GM12892 (cell line): ENCODE measurements at regions not wholly inside any gene's neighbourhood (a gene's known extent, or its start where the extent isn't known, plus 50 kb on each side); places are given as distances from the start of the nearest gene placed in this dataset.

Source experiments
- POLR2A ChIP-seq: IDR thresholded peaks from 2 replicates; pipeline ENCODE4 v1.6.1; 2011; ENCODE audit warnings: low read depth, low read length, control low read depth
- POLR2AphosphoS5 ChIP-seq: IDR thresholded peaks from 2 replicates; pipeline ENCODE4 v1.6.1; 2011; ENCODE audit warnings: low read depth, low read length, control low read depth
- TAF1 ChIP-seq: IDR thresholded peaks from 2 replicates; pipeline ENCODE4 v1.6.1; 2011; ENCODE audit warnings: low read depth, mild to moderate bottlenecking, control low read depth, low read length, borderline replicate concordance

GRCh38 chr3:81838457-81838856, 77.0 kb upstream of the GBE1 start:
- TF ChIP-seq POLR2A (no peak), TAF1 (no peak), POLR2AphosphoS5 (no peak)
